ENCODE measurements at regions not wholly inside any gene's neighbourhood (a gene's known extent, or its start where the extent isn't known, plus 50 kb on each side); places are given as distances from the start of the nearest gene placed in this dataset.

DNA sequence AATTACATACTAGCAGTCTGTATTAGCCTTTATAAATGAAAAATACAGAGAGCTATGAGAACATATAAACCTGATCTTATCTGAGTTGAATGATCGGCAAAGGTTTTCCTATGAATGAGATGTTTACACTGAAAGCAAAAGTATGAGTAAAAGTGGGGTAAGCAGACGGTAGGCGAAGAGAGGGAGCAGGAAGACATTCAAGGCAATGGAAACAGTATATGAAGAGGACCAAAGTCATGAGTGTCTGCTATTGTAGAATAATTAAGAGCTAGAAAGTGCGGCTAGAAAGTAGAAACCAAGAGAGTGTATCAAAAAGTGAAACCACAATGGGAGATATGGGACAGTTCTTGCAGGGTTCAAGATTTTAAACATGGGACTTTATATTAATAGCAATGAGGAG is 67.0 kb upstream of the TMLHE start:
- no peak for DNase-seq (ENCODE audit: extremely low read depth, low read depth)
- TF ChIP-seq, protein P1, sequence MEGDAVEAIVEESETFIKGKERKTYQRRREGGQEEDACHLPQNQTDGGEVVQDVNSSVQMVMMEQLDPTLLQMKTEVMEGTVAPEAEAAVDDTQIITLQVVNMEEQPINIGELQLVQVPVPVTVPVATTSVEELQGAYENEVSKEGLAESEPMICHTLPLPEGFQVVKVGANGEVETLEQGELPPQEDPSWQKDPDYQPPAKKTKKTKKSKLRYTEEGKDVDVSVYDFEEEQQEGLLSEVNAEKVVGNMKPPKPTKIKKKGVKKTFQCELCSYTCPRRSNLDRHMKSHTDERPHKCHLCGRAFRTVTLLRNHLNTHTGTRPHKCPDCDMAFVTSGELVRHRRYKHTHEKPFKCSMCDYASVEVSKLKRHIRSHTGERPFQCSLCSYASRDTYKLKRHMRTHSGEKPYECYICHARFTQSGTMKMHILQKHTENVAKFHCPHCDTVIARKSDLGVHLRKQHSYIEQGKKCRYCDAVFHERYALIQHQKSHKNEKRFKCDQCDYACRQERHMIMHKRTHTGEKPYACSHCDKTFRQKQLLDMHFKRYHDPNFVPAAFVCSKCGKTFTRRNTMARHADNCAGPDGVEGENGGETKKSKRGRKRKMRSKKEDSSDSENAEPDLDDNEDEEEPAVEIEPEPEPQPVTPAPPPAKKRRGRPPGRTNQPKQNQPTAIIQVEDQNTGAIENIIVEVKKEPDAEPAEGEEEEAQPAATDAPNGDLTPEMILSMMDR (IDR thresholded peaks at IDR 0.05; ENCODE audit: low read depth, low read length) = no peak

DNA sequence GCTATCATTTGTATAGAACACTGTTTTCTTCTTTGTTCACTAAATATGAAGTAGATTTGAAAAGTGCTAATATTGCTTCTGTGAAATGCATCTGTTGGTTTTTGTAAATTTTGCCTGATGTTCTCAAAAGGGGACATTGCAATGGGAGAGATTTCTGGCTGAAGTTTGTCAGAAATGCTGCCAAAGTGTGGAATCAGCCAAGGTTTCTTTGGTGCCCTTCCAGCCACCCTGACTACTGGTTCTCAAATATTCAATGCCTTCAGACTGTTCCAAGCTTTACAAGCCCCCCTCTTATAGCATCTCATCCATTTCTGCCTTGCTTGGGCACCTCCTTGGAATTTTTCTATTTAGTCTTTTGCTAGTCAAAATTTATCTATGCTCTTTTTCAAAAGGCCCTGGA is 60.6 kb upstream of the TMLHE start:
- no peak for DNase-seq (ENCODE audit: extremely low read depth, low read depth)

DNA sequence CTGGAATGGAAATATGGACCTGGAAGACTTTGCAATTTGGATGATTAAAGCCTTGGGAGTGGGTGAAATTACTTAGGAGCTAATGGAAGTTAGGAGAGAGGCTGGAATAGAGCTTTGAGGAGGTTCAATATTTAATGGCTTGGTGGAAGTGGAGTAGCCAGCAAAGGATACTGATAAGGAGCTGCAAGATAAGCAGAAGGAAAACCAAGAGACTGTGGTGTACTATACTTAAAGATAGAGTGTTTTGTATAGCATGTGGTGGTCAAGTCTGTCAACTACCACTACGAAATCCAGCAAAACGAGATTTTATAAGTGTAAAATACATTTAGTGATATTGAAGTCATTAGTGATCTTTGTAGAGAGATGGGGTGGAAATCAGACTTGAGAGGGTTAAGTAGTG is 54.0 kb upstream of the TMLHE start:
- TF ChIP-seq, protein P1 (IDR thresholded peaks at IDR 0.05; ENCODE audit: low read depth, low read length) = no peak
- no peak for DNase-seq (ENCODE audit: extremely low read depth, low read depth)

More for the DNA sequence above, 60.6 kb upstream of the TMLHE start:
- TF ChIP-seq, protein P1 (IDR thresholded peaks at IDR 0.05; ENCODE audit: low read depth, low read length) = no peak
